ENCODE measurements at regions not wholly inside any gene's neighbourhood (a gene's known extent, or its start where the extent isn't known, plus 50 kb on each side); places are given as distances from the start of the nearest gene placed in this dataset.

DNA sequence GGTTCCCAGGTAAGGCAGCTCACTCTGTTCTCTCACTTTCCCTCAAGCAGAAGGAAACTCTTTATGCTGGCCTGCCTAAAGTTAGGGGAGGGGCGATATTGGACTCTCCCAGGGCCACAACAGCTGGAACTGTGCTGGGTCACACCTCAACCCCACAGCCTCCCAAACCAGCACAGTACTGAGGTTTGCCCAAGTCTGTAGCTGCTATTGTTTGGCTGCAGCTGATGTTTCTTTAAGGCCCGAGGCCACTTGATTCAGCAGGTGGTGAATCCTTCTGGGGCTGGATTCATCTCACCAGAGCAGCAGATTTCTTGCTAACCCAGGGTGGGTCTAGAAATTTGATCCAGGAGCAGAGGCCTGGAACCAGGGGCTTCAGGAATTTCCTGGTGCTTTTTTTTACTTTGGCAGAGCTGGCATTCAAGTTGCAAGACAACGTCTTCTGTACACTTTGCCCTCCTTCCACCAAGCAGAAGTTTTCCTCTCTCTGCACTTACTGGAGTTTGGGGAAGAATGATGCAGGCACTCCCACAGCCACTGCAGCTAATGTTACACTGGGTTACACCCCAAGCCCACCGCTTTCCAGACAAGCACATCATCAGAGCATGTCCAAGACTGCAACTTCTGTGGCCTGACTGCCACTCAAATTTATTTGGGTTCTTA is 544.7 kb upstream of the NDST4 start:
- DNase-seq (ENCODE audit: low read depth) = no peak
- TF ChIP-seq, protein P1, sequence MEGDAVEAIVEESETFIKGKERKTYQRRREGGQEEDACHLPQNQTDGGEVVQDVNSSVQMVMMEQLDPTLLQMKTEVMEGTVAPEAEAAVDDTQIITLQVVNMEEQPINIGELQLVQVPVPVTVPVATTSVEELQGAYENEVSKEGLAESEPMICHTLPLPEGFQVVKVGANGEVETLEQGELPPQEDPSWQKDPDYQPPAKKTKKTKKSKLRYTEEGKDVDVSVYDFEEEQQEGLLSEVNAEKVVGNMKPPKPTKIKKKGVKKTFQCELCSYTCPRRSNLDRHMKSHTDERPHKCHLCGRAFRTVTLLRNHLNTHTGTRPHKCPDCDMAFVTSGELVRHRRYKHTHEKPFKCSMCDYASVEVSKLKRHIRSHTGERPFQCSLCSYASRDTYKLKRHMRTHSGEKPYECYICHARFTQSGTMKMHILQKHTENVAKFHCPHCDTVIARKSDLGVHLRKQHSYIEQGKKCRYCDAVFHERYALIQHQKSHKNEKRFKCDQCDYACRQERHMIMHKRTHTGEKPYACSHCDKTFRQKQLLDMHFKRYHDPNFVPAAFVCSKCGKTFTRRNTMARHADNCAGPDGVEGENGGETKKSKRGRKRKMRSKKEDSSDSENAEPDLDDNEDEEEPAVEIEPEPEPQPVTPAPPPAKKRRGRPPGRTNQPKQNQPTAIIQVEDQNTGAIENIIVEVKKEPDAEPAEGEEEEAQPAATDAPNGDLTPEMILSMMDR (conservative IDR thresholded peaks at IDR 0.05; ENCODE audit: low read depth, low read length) = no peak
- H3K4me3 ChIP-seq (ENCODE audit: low read depth, low read length) = no peak overlapping the region

DNA sequence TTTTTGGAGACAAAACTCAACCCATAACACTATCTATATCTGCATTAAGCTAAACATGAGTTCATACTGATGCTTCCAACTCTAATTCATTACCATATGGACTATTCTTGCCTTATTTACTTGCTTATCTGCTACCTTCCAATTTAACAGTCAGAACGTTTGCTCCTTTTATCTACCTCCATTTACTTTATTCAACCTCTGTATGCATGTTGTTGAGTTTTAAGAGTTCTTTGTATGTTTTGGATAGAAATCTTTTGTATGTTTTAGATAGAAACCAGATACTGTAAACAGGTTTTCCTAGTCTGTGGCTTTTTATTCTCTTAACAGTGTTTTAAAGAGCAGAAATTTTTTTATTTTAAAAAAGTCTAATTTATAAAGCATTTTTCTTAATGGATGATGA is 542.2 kb upstream of the NDST4 start:
- no peak for DNase-seq (ENCODE audit: low read depth)
- TF ChIP-seq, protein P1 (conservative IDR thresholded peaks at IDR 0.05; ENCODE audit: low read depth, low read length) = no peak
- no peak overlapping the region for H3K4me3 ChIP-seq (ENCODE audit: low read depth, low read length)

DNA sequence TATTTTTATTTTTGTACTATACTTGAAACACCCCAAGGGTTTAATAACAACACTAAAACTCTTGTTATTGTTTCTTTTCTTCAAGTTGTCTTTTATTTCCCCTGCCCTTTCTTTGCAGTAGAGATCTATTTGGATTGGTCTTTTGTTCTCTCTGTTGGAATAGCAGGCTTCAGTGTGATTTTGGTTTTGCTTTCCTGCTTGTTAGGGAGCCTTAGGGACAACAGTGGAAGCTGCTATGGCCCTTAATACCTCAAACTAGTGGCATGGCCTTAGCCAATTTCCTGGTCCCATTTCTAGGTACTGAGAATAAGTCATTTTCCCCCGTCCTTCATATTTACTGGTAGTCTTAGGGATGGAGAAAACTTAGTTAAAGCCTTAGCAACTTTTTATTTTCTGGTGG is 535.4 kb upstream of the NDST4 start:
- TF ChIP-seq, protein P1 (conservative IDR thresholded peaks at IDR 0.05; ENCODE audit: low read depth, low read length) = no peak
- DNase-seq (ENCODE audit: low read depth) = no peak
- H3K4me3 ChIP-seq (ENCODE audit: low read depth, low read length) = no peak overlapping the region

DNA sequence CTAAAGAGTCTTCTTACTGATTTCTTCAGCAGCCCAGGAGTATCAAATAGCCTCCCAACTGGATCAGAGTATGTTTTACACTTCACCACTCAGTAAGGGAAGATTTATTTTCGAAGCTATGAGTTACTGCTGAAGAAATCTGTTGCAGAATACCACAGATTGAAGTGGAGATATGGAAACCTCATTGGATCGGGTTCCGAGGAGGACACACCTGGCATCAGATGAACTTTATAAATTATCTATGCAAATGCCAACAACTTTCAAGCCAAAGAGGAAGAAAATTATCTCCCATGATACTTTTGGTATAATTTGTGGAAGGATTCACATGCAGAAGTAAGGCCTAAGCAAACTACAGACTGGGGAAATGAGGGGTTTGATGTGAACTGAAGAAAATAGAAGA is 515.9 kb upstream of the NDST4 start:
- TF ChIP-seq, protein P1 (conservative IDR thresholded peaks at IDR 0.05; ENCODE audit: low read depth, low read length) = no peak
- no peak overlapping the region for H3K4me3 ChIP-seq (ENCODE audit: low read depth, low read length)
- no peak for DNase-seq (ENCODE audit: low read depth)

DNA sequence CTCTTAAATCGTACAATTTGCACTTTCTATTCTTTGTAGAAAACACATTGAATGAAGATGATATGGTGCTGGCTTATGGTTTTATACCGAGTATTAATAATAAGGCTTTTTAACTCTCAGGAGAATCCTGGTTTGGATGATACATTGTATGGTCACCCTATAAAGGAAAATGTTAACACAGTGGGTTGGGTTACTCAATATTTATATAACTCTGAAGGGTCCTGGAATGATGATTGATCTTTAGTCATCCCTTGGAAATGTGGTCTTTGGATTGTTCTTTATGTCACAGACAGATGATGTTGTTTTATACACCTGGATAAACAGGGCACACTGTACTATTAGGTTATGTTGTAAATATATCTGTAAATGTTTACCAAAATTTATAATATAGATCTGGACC is 496.2 kb upstream of the NDST4 start:
- no peak overlapping the region for H3K4me3 ChIP-seq (ENCODE audit: low read depth, low read length)
- TF ChIP-seq, protein P1 (conservative IDR thresholded peaks at IDR 0.05; ENCODE audit: low read depth, low read length) = no peak
- DNase-seq (ENCODE audit: low read depth) = no peak

DNA sequence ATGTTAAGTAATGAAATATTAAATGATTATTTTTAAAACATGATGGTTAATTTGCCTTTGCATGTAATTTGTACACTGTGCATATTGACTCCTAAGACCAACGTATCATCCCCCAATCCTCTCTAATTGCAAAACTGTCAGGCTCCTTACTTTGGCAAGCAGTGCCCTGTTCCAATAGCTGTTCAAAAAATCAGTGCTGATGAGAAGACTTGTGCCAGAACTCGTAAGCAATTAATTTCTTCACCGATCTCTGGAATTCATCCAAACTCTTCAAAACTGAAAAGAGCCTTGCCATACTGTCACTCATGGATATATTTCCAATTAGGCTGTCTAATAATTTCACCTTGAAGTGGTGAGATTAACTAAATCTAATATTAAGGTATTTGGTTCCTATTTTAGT is 493.9 kb upstream of the NDST4 start:
- no peak for DNase-seq (ENCODE audit: low read depth)
- TF ChIP-seq, protein P1 (conservative IDR thresholded peaks at IDR 0.05; ENCODE audit: low read depth, low read length) = no peak
- H3K4me3 ChIP-seq (ENCODE audit: low read depth, low read length) = no peak overlapping the region

DNA sequence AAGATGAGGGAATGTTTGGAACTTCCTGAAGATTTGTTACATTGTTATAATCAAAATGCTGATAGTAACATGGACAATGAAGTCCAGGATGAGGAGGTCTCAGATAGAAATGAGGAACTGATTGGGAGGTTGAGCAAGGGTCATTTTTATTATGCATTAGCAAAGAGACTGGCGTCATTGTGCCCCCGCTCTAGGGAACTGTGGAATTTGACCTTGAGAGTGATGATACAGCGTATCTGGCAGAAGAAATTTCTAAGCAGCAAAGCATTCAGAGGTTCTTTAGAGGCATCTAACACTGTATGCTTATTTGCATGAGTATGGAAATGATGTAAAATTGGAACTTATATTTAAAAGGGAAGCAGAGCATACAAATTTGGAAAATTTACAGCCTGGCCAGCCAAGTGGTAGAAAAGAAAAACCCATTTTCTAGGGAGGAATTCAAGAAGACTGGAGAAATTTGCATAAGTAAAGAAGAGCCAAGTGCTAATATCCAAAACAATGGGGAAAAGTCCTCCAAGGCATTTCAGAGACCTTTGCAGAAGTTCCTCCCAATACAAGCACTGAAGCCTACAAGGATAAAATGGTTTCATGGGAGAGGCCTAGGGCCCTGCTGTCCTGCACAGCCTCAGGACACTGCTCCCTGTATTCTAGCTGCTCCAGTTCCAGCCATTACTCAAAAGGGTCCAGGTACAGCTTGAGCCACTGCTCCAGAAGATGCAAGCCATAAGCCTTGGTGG is 483.0 kb upstream of the NDST4 start:
- no peak for DNase-seq (ENCODE audit: low read depth)
- H3K4me3 ChIP-seq (ENCODE audit: low read depth, low read length) = no peak overlapping the region
- TF ChIP-seq, protein P1 (conservative IDR thresholded peaks at IDR 0.05; ENCODE audit: low read depth, low read length) = no peak

Data from epithelial cell of proximal tubule (primary cell).